Upper lobe of left lung (tissue), 6 donors: ENCODE measurements at regions not wholly inside any gene's neighbourhood (a gene's known extent, or its start where the extent isn't known, plus 50 kb on each side); places are given as distances from the start of the nearest gene placed in this dataset.

ENCODE experiments used
- ATAC-seq, 2 donors: fragments of 200-7000 bp; cut with Tn5 transposase; one replicate each; pipeline ENCODE4 v1.9.1; 2022; ENCODE audit warnings: mild to moderate bottlenecking in 2 of 2, moderate library complexity in 2 of 2; ENCODE audit not compliant: low FRiP score in 2 of 2
- DNase-seq, 2 donors: peaks; one replicate each; pipeline ENCODE4 v3.0.0-alpha.2; 2019 to 2020
- H3K27ac ChIP-seq, 4 donors: fragments of 200-600 bp; sonication (generic); one replicate each; pipeline ENCODE4 v1.5.1; 2016 to 2019
- H3K27me3 ChIP-seq, 4 donors: fragments of 200-600 bp; sonication (generic); one replicate each; pipeline ENCODE4 v1.5.1; 2017 to 2019
- H3K36me3 ChIP-seq, 4 donors: fragments of 200-600 bp; sonication (generic); one replicate each; pipeline ENCODE4 v1.5.1; 2016 to 2019
- H3K4me1 ChIP-seq, 4 donors: fragments of 200-600 bp; sonication (generic); one replicate each; pipeline ENCODE4 v1.5.1; 2018 to 2019
- H3K4me3 ChIP-seq, 4 donors: fragments of 200-600 bp; sonication (generic); one replicate each; pipeline ENCODE4 v1.5.1; 2017 to 2019; ENCODE audit warnings: mild to moderate bottlenecking in 2 of 4, moderate library complexity in 1 of 4
- H3K9me3 ChIP-seq, 4 donors: fragments of 200-600 bp; sonication (generic); one replicate each; pipeline ENCODE4 v1.5.1; 2018 to 2019
- EP300 ChIP-seq, 4 donors: sonication (generic); formaldehyde crosslinking; IDR thresholded peaks; one replicate each; pipeline ENCODE4 v1.5.1; 2017; ENCODE audit warnings: antibody characterized with exemption in 4 of 4, control low read depth in 2 of 4
- POLR2A ChIP-seq, 4 donors: fragments of 450-650 bp; IDR thresholded peaks; one replicate each; pipeline ENCODE4 v1.5.1; 2016 to 2017; ENCODE audit warnings: antibody characterized with exemption in 4 of 4, mild to moderate bottlenecking in 2 of 4
- POLR2AphosphoS5 ChIP-seq, 2 donors: sonication (generic); formaldehyde crosslinking; IDR thresholded peaks; one replicate each; pipeline ENCODE4 v1.5.1; 2017; ENCODE audit warnings: antibody characterized with exemption in 2 of 2
- WGBS, 2 donors: methylation state at CpG; one replicate each; pipeline ENCODE4 v1.1.5; 2017 to 2018; 5-methylcytosine and 5-hydroxymethylcytosine counted together
- TF ChIP-seq, protein P1 (sequence below), 6 experiments: fragments of 450-650 bp in 4 of 6; fragments of 200-600 bp in 2 of 6; sonication (generic) in 2 of 6; IDR thresholded peaks; one replicate each; pipeline ENCODE4 v1.5.1; 2016 to 2019; ENCODE audit warnings: antibody characterized with exemption in 6 of 6
- donor health status: DM: no; HTN: no; CAD: no; lungs with moderate emphysema.
- donor health status: DM: no; HTN: yes; CAD: no; lungs with severe emphysema.

- Histone ChIP-seq H3K9me3 (no peaks in the 10 kb centered on the region), H3K4me1 (no peaks in the 10 kb centered on the region), H3K36me3 (no peaks in the 10 kb centered on the region), H3K4me3 (no peak overlapping the region), H3K27me3 (no peaks in the 10 kb centered on the region), H3K27ac (no peak overlapping the region)
- ATAC-seq, result no peak
- WGBS, 2 donors, result 85 to 86% methylated on average over 4 of the region's 4 CpGs
- TF ChIP-seq EP300 (IDR thresholded peaks at IDR 0.05), result no peak
- TF ChIP-seq, protein P1, sequence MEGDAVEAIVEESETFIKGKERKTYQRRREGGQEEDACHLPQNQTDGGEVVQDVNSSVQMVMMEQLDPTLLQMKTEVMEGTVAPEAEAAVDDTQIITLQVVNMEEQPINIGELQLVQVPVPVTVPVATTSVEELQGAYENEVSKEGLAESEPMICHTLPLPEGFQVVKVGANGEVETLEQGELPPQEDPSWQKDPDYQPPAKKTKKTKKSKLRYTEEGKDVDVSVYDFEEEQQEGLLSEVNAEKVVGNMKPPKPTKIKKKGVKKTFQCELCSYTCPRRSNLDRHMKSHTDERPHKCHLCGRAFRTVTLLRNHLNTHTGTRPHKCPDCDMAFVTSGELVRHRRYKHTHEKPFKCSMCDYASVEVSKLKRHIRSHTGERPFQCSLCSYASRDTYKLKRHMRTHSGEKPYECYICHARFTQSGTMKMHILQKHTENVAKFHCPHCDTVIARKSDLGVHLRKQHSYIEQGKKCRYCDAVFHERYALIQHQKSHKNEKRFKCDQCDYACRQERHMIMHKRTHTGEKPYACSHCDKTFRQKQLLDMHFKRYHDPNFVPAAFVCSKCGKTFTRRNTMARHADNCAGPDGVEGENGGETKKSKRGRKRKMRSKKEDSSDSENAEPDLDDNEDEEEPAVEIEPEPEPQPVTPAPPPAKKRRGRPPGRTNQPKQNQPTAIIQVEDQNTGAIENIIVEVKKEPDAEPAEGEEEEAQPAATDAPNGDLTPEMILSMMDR (IDR thresholded peaks at IDR 0.05), result no peak
- TF ChIP-seq POLR2AphosphoS5 (IDR thresholded peaks at IDR 0.05), result no peak
- TF ChIP-seq POLR2A (IDR thresholded peaks at IDR 0.05), result no peak
- DNase-seq, result no peak
Measured at GRCh38 chr13:90375851-90376250, 971.6 kb upstream of the MIR17HG start.

GRCh38 chr13:90382425-90382824, 965.1 kb upstream of the MIR17HG start:
- H3K27ac ChIP-seq, result no peak overlapping the region
- TF ChIP-seq POLR2A (IDR thresholded peaks at IDR 0.05), result no peak
- TF ChIP-seq, protein P1 (IDR thresholded peaks at IDR 0.05), result no peak
- no peak for TF ChIP-seq EP300 (IDR thresholded peaks at IDR 0.05)
- no peak for TF ChIP-seq POLR2AphosphoS5 (IDR thresholded peaks at IDR 0.05)
- WGBS, 2 donors, result 86 to 92% methylated on average over 1 of the region's 1 CpG
- H3K4me1 ChIP-seq, result no peaks in the 10 kb centered on the region
- H3K36me3 ChIP-seq, result no peaks in the 10 kb centered on the region
- no peaks in the 10 kb centered on the region for H3K9me3 ChIP-seq
- H3K4me3 ChIP-seq, result no peak overlapping the region
- H3K27me3 ChIP-seq, result no peaks in the 10 kb centered on the region
- ATAC-seq (no peak), DNase-seq (no peak)

- DNase-seq (no peak), ATAC-seq (no peak)
- no peak overlapping the region for H3K27ac ChIP-seq
- no peak overlapping the region for H3K4me3 ChIP-seq
- no peak for TF ChIP-seq EP300 (IDR thresholded peaks at IDR 0.05)
- TF ChIP-seq POLR2AphosphoS5 (IDR thresholded peaks at IDR 0.05), result no peak
- TF ChIP-seq POLR2A (IDR thresholded peaks at IDR 0.05), result no peak
- TF ChIP-seq, protein P1 (IDR thresholded peaks at IDR 0.05), result no peak
- 89 to 92% methylated on average over 4 of the region's 4 CpGs for WGBS, 2 donors
- no peaks in the 10 kb centered on the region for H3K27me3 ChIP-seq
- no peaks in the 10 kb centered on the region for H3K9me3 ChIP-seq
- H3K4me1 ChIP-seq, result no peaks in the 10 kb centered on the region
- H3K36me3 ChIP-seq, result no peaks in the 10 kb centered on the region
Measured at GRCh38 chr13:90385781-90386489, 961.6 kb upstream of the MIR17HG start.

DNA sequence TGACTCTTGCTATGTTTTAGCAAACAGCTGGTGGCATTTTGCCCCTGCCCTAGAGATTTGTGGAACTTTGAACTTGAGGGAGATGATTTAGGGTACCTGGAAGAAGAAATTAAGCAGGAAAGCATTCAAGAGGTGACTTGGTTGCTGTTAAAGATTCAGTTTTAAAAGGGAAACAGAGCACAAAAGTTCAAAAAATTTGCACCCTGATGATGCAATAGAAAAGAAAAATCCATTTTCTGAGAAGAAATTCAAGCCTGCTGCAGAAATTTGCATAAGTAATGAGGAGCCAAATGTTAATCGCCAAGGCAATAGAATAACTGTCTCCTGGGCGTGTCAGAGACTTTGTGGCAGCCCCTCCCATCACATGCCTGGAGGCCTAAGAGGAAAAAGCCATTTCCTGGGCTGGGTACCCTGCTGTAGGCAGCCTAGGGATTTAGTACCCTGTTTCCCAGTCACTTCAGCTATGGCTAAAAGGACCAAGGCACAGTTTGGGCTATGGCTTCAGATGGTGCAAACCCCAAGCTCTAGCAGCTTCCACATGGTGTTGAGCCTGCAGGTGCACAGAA, 958.5 kb upstream of the MIR17HG start:
- 68 to 80% methylated on average over 2 of the region's 2 CpGs for WGBS, 2 donors
- TF ChIP-seq EP300 (IDR thresholded peaks at IDR 0.05), result no peak
- TF ChIP-seq POLR2A (IDR thresholded peaks at IDR 0.05), result no peak
- TF ChIP-seq POLR2AphosphoS5 (IDR thresholded peaks at IDR 0.05), result no peak
- TF ChIP-seq, protein P1 (IDR thresholded peaks at IDR 0.05), result no peak

GRCh38 chr13:90389537-90389936, 958.0 kb upstream of the MIR17HG start:
- TF ChIP-seq, protein P1 (IDR thresholded peaks at IDR 0.05), result no peak
- no peak for TF ChIP-seq POLR2AphosphoS5 (IDR thresholded peaks at IDR 0.05)
- TF ChIP-seq POLR2A (IDR thresholded peaks at IDR 0.05), result no peak
- no peak for TF ChIP-seq EP300 (IDR thresholded peaks at IDR 0.05)
- no peak overlapping the region for H3K27ac ChIP-seq
- H3K4me1 ChIP-seq, result no peaks in the 10 kb centered on the region
- H3K36me3 ChIP-seq, result no peaks in the 10 kb centered on the region
- H3K27me3 ChIP-seq, result no peaks in the 10 kb centered on the region
- H3K4me3 ChIP-seq, result no peak overlapping the region
- WGBS, 2 donors, result 78 to 89% methylated on average over 2 of the region's 2 CpGs
- no peaks in the 10 kb centered on the region for H3K9me3 ChIP-seq
- DNase-seq, result no peak
- no peak for ATAC-seq

More for the DNA sequence above, 958.5 kb upstream of the MIR17HG start:
- ATAC-seq (no peak), DNase-seq (no peak)
- H3K9me3 ChIP-seq, result no peaks in the 10 kb centered on the region
- no peaks in the 10 kb centered on the region for H3K27me3 ChIP-seq
- H3K27ac ChIP-seq, result no peak overlapping the region
- H3K36me3 ChIP-seq, result no peaks in the 10 kb centered on the region
- H3K4me1 ChIP-seq, result no peaks in the 10 kb centered on the region
- H3K4me3 ChIP-seq, result no peak overlapping the region
